ENCODE measurements at regions not wholly inside any gene's neighbourhood (a gene's known extent, or its start where the extent isn't known, plus 50 kb on each side); places are given as distances from the start of the nearest gene placed in this dataset.

GRCh38 chr6:6705915-6706675, 117.6 kb downstream of the LY86 start:
- no peak for TF ChIP-seq POLR2A (IDR thresholded peaks at IDR 0.05)
- no peak for TF ChIP-seq CTCF (IDR thresholded peaks at IDR 0.05)
- no peak for TF ChIP-seq EP300 (IDR thresholded peaks at IDR 0.05)
- TF ChIP-seq POLR2AphosphoS5 (IDR thresholded peaks at IDR 0.05): no peak
